RCC 7860 (cell line): ENCODE measurements at regions not wholly inside any gene's neighbourhood (a gene's known extent, or its start where the extent isn't known, plus 50 kb on each side); places are given as distances from the start of the nearest gene placed in this dataset.
"Not testable (repeated sequence)": the region's sequence is repeated elsewhere in the genome, so short reads cannot be mapped to it uniquely, and the experiment has no call there.

Source experiments
- DNase-seq: peaks from one replicate; pipeline ENCODE4 v3.0.0-alpha.2; 2015; ENCODE audit warnings: low spot score
- FAIRE-seq: peaks from 2 replicates; lab custom pipeline; 2012; peaks lifted over from hg19 to GRCh38; lab: Jason Lieb, UNC

- DNase-seq, result peak; percentile 69
- FAIRE-seq, result peak; percentile 97
Measured at GRCh38 chr21:15932726-15933125, 202.9 kb downstream of the USP25 start.

- DNase-seq (peak; percentile 9), FAIRE-seq (peak; percentile 43)
Measured at GRCh38 chr21:15935530-15935929, 205.7 kb downstream of the USP25 start.

- peak; percentile 39 for DNase-seq
- peak; percentile 93 for FAIRE-seq
Measured at GRCh38 chr21:15943009-15943666, 213.4 kb downstream of the USP25 start.

- no peak for FAIRE-seq
- DNase-seq, result no peak
Measured at GRCh38 chr21:15947677-15948076, 217.9 kb downstream of the USP25 start.

- FAIRE-seq, result no peak
- DNase-seq, result no peak
Measured at GRCh38 chr21:15953551-15954116, 223.9 kb downstream of the USP25 start.

- DNase-seq, result no peak
Measured at GRCh38 chr21:15964236-15964855, 234.6 kb downstream of the USP25 start.

GRCh38 chr21:15966231-15966630 is 236.4 kb downstream of the USP25 start:
- DNase-seq (no peak), FAIRE-seq (no peak)

More at GRCh38 chr21:15964236-15964855, 234.6 kb downstream of the USP25 start:
- FAIRE-seq, result no peak

GRCh38 chr21:15966651-15967050 is 236.9 kb downstream of the USP25 start:
- DNase-seq (no peak), FAIRE-seq (no peak)

- DNase-seq, result peak; percentile 72
Measured at GRCh38 chr21:15967661-15968060, 237.9 kb downstream of the USP25 start.

GRCh38 chr21:15968776-15969310 is 239.1 kb downstream of the USP25 start:
- peak; percentile 40 for DNase-seq
- FAIRE-seq, result peak; percentile 82

More at GRCh38 chr21:15967661-15968060, 237.9 kb downstream of the USP25 start:
- FAIRE-seq, result peak; percentile 92

GRCh38 chr21:15976807-15977206 is 247.0 kb downstream of the USP25 start:
- DNase-seq (no peak), FAIRE-seq (peak; percentile 14)

- FAIRE-seq (no peak), DNase-seq (no peak)
Measured at GRCh38 chr21:15978215-15978738, 248.5 kb downstream of the USP25 start.

GRCh38 chr21:15979493-15979892 is 249.7 kb downstream of the USP25 start:
- FAIRE-seq, DNase-seq: not testable (repeated sequence)

GRCh38 chr21:15986277-15986676 is 256.5 kb downstream of the USP25 start:
- no peak for FAIRE-seq
- peak; percentile 8 for DNase-seq

- DNase-seq (peak; percentile 69), FAIRE-seq (no peak)
Measured at GRCh38 chr21:15992171-15992570, 262.4 kb downstream of the USP25 start.

GRCh38 chr21:15993951-15994350 is 264.2 kb downstream of the USP25 start:
- FAIRE-seq (no peak), DNase-seq (no peak)

- DNase-seq (no peak), FAIRE-seq (no peak)
Measured at GRCh38 chr21:15999741-16000140, 270.0 kb downstream of the USP25 start.

GRCh38 chr21:16002874-16003466 is 273.2 kb downstream of the USP25 start:
- DNase-seq (no peak), FAIRE-seq (peak; percentile 69)

GRCh38 chr21:16004086-16004485 is 274.3 kb downstream of the USP25 start:
- FAIRE-seq (no peak), DNase-seq (no peak)

- no peak for DNase-seq
- FAIRE-seq, result no peak
Measured at GRCh38 chr21:16004523-16004922, 274.7 kb downstream of the USP25 start.

- DNase-seq, result no peak
- no peak for FAIRE-seq
Measured at GRCh38 chr21:16005996-16006395, 276.2 kb downstream of the USP25 start.
